RWPE1 (cell line): ENCODE measurements at regions not wholly inside any gene's neighbourhood (a gene's known extent, or its start where the extent isn't known, plus 50 kb on each side); places are given as distances from the start of the nearest gene placed in this dataset.
"Not testable (repeated sequence)": the region's sequence is repeated elsewhere in the genome, so short reads cannot be mapped to it uniquely, and the experiment has no call there.

Experiments
- CTCF ChIA-PET: fragments of 350-600 bp; sonication (Branson Sonifier 250); formaldehyde crosslinking; extraction: SDS; loops from one replicate; lab custom pipeline; 2021; lab: Yijun Ruan, JAX
- POLR2A ChIA-PET: fragments of 400-600 bp; formaldehyde crosslinking; extraction: SDS; loops from one replicate; lab custom pipeline; 2020; ENCODE audit warnings: antibody characterized with exemption; ENCODE audit not compliant: low non-redundant PET; lab: Yijun Ruan, JAX
- DNase-seq: peaks from one replicate; pipeline ENCODE4 v3.0.0; 2012; ENCODE audit warnings: low spot score
- H3K27ac ChIP-seq: fragments of 450-650 bp; 2 replicates; pipeline ENCODE4 v1.5.1; 2017
- TF ChIP-seq, protein P1 (sequence below): fragments of 450-650 bp; conservative IDR thresholded peaks from 2 replicates; pipeline ENCODE4 v1.5.1; 2017; ENCODE audit warnings: low read depth, mild to moderate bottlenecking

- no peak overlapping the region for H3K27ac ChIP-seq
- TF ChIP-seq, protein P1, sequence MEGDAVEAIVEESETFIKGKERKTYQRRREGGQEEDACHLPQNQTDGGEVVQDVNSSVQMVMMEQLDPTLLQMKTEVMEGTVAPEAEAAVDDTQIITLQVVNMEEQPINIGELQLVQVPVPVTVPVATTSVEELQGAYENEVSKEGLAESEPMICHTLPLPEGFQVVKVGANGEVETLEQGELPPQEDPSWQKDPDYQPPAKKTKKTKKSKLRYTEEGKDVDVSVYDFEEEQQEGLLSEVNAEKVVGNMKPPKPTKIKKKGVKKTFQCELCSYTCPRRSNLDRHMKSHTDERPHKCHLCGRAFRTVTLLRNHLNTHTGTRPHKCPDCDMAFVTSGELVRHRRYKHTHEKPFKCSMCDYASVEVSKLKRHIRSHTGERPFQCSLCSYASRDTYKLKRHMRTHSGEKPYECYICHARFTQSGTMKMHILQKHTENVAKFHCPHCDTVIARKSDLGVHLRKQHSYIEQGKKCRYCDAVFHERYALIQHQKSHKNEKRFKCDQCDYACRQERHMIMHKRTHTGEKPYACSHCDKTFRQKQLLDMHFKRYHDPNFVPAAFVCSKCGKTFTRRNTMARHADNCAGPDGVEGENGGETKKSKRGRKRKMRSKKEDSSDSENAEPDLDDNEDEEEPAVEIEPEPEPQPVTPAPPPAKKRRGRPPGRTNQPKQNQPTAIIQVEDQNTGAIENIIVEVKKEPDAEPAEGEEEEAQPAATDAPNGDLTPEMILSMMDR: no peak
- DNase-seq: no peak
- ChIA-PET CTCF (interaction anchor here (0.6 kb wide), 1 partner anchor 238 kb away, joined by 3 read pairs; no protein-coding TSS in a partner anchor), POLR2A (no interaction called here)
Measured at GRCh38 chr2:107721586-107721985, 105.1 kb upstream of the RGPD4 start.

DNA sequence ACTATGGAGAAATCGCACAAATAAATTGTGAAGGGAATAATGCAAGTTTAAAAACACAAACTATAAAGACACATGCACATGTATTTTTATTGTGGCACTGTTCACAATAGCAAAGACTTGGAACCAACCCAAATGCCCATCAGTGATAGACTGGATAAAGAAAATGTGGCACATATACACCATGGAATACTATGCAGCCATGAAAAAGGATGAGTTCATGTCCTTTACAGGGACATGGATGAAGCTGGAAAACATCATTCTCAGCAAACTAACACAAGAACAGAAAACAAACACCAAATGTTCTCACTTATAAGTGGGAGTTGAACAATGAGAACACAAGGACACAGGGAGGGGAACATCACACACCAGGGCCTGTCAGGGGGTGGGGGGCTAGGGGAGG is 100.9 kb upstream of the RGPD4 start:
- CTCF ChIA-PET, POLR2A ChIA-PET, DNase-seq, H3K27ac ChIP-seq: not testable (repeated sequence)

DNA sequence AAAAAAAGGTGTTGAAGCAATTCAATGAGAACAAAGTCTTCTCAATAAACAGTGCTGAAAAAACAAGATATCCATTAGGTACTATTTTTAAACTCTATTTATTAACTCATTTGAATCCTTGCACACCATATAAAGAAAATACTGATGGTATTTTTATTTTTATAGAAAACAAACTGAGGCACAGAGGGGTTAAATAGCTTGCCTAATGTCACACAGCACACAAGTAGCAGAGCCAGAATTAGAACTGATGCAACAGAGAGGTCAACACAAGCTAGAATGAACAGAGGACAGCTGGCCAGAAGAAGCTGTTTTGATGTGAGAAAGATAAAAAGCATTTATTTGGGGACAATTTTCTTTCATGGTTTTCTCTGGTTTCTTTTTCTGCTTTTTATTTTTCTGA is 99.4 kb upstream of the RGPD4 start:
- no peak overlapping the region for H3K27ac ChIP-seq
- TF ChIP-seq, protein P1: no peak
- ChIA-PET CTCF (interaction anchor here (0.7 kb wide), 1 partner anchor 27 kb away, joined by 3 read pairs; no protein-coding TSS in a partner anchor), POLR2A (no interaction called here)
- DNase-seq: no peak

GRCh38 chr2:107728586-107728985 is 98.1 kb upstream of the RGPD4 start:
- ChIA-PET CTCF (no interaction called here), POLR2A (no interaction called here)
- TF ChIP-seq, protein P1: no peak
- DNase-seq: no peak
- no peak overlapping the region for H3K27ac ChIP-seq

GRCh38 chr2:107729440-107729839 is 97.3 kb upstream of the RGPD4 start:
- TF ChIP-seq, protein P1: no peak
- ChIA-PET POLR2A (no interaction called here), CTCF (no interaction called here)
- H3K27ac ChIP-seq: no peak overlapping the region
- no peak for DNase-seq

DNA sequence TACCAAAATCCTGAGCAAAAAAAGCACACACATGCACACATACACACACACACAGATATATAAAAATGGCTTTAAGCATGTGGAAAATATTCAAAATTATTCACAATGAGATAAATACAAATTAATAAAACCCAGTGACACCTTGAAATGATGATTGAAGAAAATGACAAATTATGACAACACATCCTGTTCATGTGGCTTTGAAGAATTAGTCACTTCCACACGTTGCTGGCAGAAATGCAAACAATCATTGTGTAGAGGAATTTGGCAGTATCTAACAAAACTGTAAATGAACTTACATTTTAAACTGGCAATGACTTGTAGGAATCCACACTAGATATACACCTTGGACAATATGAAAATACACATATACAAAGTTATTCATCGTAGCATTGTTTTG is 95.8 kb upstream of the RGPD4 start:
- ChIA-PET POLR2A (no interaction called here), CTCF (no interaction called here)
- TF ChIP-seq, protein P1: no peak
- peak; percentile 8 for DNase-seq
- H3K27ac ChIP-seq: no peak overlapping the region

DNA sequence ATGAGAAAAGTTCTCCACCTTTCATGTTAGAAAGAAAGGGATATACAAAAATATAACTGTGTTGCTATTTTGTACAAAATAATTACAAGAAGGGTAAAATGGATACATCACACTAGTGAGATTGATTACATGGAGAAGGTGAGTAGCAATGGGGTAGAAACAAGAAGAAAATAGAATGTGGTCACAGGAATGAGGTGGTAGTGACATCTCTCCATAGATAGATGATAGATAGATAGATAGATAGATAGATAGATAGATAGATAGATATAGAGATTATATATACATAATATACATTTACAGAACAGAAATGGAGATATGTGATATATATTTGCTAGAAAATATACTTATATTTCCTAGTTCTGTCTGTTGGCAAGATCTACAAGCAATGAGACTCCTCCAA is 95.3 kb upstream of the RGPD4 start:
- TF ChIP-seq, protein P1: no peak
- DNase-seq: no peak
- no peak overlapping the region for H3K27ac ChIP-seq
- ChIA-PET POLR2A (no interaction called here), CTCF (interaction anchor here (0.6 kb wide), 1 partner anchor 33 kb away, joined by 3 read pairs; no protein-coding TSS in a partner anchor)
